GM19035 (cell line): ENCODE measurements at regions not wholly inside any gene's neighbourhood (a gene's known extent, or its start where the extent isn't known, plus 50 kb on each side); places are given as distances from the start of the nearest gene placed in this dataset.

Experiments
- ATAC-seq: cut with Tn5 transposase; IDR thresholded peaks from one replicate; pipeline ENCODE4 v1.9.1; 2021; ENCODE audit not compliant: unreplicated experiment

DNA sequence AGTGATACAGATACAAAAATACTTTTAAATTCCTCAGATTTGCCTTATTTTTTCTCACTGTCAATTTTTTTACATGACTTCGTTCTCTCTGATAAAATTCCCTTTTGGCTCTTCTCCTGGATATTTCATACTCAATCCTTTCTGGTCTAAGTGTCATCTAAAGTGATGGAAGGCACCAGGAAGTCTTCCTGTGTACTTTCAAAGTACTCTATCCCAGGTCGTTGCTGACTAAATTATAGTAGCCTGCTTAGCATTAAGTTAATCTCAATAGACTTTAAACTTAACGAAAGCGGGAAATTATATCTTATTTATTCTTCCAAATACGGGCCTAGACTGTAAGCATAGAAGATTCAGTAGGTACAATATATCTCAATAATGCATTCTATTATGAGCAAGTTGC, 67.8 kb downstream of the CASP12 start:
- ATAC-seq = no peak

- no peak for ATAC-seq
These were observed 68.2 kb downstream of the CASP12 start for GRCh38 chr11:104830080-104830479.

DNA sequence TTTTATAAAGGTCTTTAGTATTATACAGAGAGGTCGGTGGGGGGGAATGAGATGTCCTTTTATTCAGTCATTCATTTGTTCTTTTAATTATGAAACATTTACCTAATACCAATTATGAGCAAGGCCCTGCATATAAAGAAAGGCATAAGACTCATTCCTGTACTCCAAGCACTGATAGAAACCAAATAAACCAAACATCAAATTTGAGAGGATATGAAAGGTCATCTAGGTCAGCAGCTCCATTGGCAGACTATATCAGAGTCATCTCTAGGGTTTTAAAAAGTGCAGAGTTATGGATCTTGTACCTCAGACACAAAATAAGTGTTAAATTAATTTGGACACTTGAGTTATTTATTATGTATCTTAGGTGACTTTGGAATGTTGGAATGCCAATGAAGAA, 71.5 kb downstream of the CASP12 start:
- ATAC-seq = no peak

- ATAC-seq = no peak
These were observed 74.6 kb downstream of the CASP12 start for GRCh38 chr11:104823657-104824056.

- no peak for ATAC-seq
These were observed 77.8 kb downstream of the CASP12 start for GRCh38 chr11:104820431-104820830.

- no peak for ATAC-seq
These were observed 78.7 kb downstream of the CASP12 start for GRCh38 chr11:104819603-104820002.

- ATAC-seq = no peak
These were observed 79.2 kb downstream of the CASP12 start for GRCh38 chr11:104819107-104819506.

- no peak for ATAC-seq
These were observed 80.3 kb downstream of the CASP12 start for GRCh38 chr11:104817973-104818372.

DNA sequence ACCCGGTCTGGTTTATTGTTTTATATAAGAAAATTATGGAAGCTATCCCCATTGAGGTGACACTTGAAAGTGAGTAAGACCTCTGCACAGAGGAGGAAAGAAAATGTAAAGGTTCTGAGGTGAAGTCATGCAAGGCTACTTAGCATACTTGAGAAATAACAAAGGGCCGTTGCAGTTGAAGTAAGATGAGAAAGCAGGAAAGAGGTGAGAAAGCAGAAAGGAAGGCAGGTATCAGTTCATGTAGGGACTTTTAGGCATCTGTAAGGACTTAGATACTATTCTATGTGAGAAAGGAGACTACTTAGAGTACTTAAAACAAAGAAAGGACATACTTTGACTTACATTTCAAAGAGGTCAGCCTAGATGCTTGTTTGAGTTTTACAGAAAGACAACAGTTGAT, 84.7 kb downstream of the CASP12 start:
- ATAC-seq = no peak

DNA sequence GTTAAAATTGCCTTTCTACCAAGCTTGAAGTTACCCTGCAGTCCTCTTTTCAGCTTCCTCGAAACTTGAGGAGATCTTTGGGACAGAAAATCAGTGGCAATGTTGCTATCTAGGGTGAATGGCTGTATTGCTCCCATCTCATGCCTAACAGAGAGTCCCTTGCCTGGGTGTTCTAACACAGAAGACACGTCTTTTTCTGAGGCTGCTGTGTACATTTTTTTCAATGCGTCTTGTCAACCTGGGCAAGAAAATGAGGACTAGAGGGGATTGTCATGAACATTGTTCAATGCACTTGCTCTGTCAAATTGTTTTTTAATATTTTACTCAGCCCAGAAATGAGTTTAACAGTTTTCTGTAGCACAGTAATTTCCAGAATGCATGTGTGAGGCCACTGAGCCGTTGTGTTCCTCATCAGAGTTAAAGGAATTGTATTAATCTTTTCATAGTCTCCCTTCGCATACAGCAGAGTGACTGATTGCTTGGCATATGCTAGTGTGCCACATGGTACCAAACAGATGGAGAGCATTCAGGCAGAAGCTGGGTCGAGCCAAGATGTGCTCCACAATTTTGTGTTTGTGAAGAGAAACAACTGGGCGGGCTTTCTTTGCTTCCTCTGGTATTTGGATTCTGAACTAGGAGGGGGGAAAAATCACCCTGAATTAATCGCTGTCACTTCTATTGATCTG, 86.0 kb downstream of the CASP12 start:
- ATAC-seq = no peak

DNA sequence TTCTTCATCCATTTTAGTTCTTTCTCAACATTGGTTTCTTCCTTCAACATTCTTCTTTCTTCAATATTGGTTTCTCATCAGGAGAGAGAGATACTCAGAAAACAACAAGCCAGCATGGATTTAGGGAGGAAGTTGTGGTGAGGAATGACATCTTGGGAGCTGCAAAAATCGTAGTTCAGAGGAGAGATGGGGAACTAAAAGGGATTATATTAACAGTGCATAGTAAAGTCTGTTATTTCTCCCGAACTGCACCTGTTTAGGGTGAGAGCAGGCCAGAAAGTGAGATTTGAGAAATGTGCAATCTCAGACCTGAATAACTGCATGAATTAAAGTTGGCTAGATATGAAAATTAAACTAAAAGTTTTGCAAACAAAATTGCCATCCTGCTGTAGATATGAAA, 94.5 kb downstream of the CASP12 start:
- no peak for ATAC-seq

DNA sequence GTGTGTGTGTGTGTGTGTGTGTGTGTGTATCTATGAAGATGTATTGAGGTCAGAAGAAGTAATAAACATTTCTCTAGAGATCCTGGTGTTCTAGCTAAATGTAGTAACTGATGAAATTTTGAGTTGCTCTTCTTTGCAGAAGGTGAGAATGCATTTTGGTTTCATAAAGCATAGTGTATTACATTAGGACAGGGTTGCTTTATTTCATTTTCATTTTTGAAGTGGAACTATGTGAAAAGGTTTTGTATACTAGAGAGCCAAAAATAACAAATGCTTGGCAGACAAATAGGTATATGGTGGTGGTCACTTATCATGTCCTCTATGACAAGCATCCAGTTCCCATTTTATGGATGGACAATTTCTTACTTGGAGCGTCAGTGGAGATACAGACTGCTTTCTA, 99.0 kb downstream of the CASP12 start:
- ATAC-seq = peak; percentile 93

GRCh38 chr11:104798789-104799188, 99.5 kb downstream of the CASP12 start:
- ATAC-seq = peak; percentile 71

DNA sequence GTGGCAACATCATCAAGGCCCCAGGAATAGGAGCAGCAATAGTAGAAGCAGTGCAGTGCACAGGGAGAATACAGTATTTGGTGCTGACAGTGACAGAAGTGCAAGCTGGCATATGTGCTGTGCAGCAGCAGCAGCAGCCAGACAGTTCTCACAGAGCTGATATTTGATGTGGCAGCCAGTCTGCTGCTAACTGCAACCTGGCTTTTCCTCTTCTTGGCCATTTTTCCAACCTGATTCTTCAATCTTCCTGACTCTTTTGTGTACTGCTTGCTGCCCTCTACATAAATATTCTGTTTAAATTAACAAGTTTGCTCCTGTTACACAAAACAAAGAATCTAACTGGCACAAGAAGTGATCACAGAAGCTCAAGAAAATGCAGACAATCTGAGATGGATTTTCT, 102.0 kb downstream of the CASP12 start:
- ATAC-seq = no peak

DNA sequence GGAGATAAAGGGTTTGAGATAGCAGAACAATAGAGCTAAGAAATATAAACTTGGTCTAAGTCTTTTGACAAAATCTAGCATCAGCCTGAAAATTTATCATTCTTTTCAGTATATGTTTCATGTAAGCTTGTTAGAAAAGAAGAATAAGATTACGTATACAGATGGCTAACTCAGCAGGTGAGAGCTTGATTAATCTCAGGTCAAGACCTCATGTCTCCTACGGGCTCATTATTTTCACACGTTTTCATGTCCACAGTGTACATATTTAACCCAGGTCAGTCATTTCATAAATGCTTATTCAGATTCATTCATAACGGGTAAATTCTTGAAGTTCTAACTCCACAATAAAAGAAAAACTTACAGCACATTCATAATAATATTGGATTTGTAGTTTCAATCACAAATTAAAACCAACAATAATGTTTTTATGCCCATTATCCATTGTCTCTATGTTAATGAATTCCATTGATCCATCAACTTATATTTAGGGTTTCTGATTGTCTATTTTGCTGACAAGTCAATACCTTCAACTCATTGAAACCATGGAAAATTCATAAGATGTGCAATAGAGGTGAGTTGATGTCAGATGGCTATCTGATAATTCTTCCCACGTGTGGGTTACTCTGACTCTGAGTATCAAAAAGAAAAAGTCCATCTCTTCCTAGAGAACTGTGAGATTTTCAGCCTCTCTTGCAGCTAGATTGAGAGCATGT, 102.6 kb downstream of the CASP12 start:
- no peak for ATAC-seq

DNA sequence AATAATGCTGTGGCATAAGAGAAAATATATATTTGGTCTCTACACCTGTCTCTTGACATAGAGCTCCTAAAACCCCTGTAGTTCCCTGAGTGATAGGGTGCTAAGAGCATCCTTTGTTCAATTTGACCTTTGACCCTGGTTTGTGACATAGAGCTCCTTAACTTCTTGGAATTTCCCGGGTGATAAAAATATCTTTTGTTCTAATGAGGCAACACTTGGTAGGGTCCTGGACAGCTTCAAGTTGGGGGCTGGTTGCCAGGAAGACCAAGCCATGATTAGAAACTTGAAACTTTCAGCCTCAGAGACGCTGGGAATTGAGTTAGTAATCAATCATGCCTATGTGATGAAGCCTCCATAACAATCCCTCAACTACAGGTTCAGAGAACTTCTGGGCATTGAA, 105.4 kb downstream of the CASP12 start:
- ATAC-seq = no peak

GRCh38 chr11:104791896-104792295, 106.4 kb downstream of the CASP12 start:
- no peak for ATAC-seq

- ATAC-seq = no peak
These were observed 113.4 kb downstream of the CASP12 start for GRCh38 chr11:104784684-104785460.

DNA sequence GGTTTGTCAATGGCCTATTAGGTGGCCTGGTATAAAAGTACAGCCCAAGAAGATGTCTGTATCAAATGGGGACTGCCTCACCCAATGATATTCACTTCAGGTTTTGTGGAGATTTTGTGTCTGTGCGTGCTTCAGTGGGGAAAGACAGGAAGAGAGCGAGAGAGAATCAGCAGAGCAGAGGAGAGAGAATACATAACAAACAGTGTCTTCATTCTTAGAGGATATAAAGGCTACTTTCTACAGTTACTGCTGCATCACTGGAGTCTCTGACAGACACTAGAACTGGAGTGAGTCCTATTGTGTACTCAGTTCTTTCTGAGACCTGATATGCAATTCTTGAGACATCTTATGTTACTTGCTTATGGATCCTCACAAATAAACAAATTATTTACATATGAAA, 115.0 kb downstream of the CASP12 start:
- no peak for ATAC-seq

DNA sequence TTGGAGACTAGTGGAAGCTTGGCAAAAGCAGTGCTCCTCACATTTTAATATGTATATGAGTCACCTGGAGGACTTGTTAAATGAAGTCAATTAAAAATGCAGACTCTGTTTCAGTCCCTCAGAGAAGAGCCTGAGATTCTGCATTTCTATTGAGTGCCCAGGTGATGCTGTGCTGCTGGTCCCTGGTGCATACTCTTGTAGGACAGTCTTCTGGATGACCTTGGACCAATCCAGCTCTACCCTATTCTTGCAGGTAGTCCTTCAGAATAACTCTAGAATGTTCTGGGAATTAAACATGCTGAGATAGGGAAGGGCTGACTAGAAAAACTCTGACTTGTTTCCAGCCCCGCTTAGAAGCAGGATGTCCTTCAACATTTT, 115.9 kb downstream of the CASP12 start:
- no peak for ATAC-seq

DNA sequence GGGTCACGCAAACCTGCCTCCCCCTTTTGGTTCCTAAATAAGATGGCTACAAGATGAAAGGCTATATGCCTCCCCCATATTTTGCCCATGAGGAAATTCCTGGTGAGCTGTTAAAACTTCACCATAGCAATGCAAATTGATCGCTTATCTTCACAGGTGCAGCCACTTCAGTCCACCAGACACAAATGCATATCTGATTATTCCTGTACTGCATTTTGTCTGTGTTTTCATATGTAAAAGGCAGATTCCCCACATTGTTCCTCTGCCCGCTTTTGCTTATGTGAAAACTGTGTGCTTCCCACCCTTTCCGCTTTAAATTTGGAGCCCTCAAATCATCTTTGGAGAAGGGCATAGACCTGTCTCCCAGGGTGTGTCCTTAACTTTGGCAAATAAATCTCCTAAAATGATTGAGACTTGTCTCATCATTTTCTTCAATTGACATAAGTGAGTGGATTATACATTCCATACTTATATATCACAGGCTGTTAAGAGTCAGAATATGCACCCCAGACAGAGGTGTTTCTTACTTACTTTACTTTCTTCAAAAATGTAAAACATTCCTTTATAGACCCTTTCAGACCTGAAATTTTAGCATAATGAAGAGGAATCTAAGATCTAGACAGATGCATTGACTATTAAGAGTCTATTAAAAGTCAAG, 116.4 kb downstream of the CASP12 start:
- ATAC-seq = no peak

GRCh38 chr11:104781037-104781436, 117.2 kb downstream of the CASP12 start:
- ATAC-seq = no peak
